Naive thymus-derived CD8-positive, alpha-beta T cell (primary cell): ENCODE measurements at regions not wholly inside any gene's neighbourhood (a gene's known extent, or its start where the extent isn't known, plus 50 kb on each side); places are given as distances from the start of the nearest gene placed in this dataset.
A peak's percentile ranks its signal among the peaks of the same experiment; 100 is the strongest.

Experiments used
- ATAC-seq, 2 donors: fragments of 150-1000 bp; cut with Tn5 transposase in 1 of 2; sonication (Bioruptor Pico), chemical (Tn5 transposase) in 1 of 2; 1 replicate in 1 of 2; 2 replicates in 1 of 2; pipeline ENCODE4 v1.10.0; 2021; ENCODE audit warnings: mild to moderate bottlenecking in 2 of 2, moderate library complexity in 2 of 2
- POLR2A ChIA-PET: fragments of 350-600 bp; sonication (Branson Sonifier 250); formaldehyde crosslinking; loops from one replicate; lab custom pipeline; 2021; ENCODE audit warnings: antibody characterized with exemption; lab: Charles Lee
- DNase-seq, 10 donors: peaks; one replicate each; pipeline versions ENCODE4 v3.0.0 to v3.0.0-alpha.2; 2020 to 2022
- H3K27ac Mint-ChIP-seq, 10 donors: one replicate each; pipeline ENCODE4 v1.8.0; 2020 to 2022; ENCODE audit warnings: mild to moderate bottlenecking in 10 of 10, mixed read lengths in 10 of 10, moderate library complexity in 4 of 10, inconsistent platforms in 1 of 10
- H3K27me3 Mint-ChIP-seq, 5 donors: one replicate each; pipeline ENCODE4 v1.8.0; 2021 to 2022; ENCODE audit warnings: mixed read lengths in 5 of 5
- H3K36me3 Mint-ChIP-seq, 3 donors: one replicate each; pipeline ENCODE4 v1.8.0; 2020 to 2022; ENCODE audit warnings: mixed read lengths in 3 of 3, mild to moderate bottlenecking in 2 of 3, inconsistent platforms in 1 of 3
- H3K4me1 Mint-ChIP-seq, 4 donors: one replicate each; pipeline ENCODE4 v1.8.0; 2021 to 2022; ENCODE audit warnings: mixed read lengths in 4 of 4
- H3K4me3 Mint-ChIP-seq, 10 donors: one replicate each; pipeline ENCODE4 v1.8.0; 2020 to 2022; ENCODE audit warnings: mild to moderate bottlenecking in 10 of 10, mixed read lengths in 10 of 10, moderate library complexity in 6 of 10, inconsistent platforms in 1 of 10
- H3K9me3 Mint-ChIP-seq, 9 donors: one replicate each; pipeline ENCODE4 v1.8.0; 2020 to 2022; ENCODE audit warnings: mixed read lengths in 9 of 9, mild to moderate bottlenecking in 3 of 9, inconsistent platforms in 1 of 9, moderate library complexity in 1 of 9

DNA sequence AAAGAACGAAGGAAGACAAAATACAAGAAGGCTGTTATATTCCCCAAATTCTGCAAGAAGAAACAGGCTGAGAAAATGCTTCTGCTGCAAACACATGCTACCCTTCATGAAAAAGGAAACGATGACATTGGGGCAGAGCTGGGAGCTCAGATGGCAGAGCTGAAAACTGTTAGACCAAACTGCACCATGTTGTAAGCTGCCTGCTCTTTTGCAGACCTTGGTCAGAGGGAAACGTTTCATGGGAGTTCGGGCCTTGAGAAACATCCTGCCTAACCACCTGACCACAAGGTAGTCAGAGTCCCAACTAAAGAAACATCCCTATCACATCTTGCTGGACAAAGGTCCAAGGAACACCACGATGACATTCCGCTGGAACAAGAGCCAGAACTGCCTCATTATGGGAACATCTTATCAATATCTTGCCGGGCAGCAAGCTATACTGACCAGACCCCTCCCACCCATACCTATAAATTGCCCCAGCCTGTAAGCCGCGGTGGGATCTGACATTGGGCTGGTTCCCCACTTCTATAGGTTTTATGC is 110.7 kb upstream of the CTSC start:
- H3K27ac Mint-ChIP-seq: no peak overlapping the region
- peaks cover 0 to 4% (median 0%) of the 10 kb centered on the region in 4 donors for H3K4me1 Mint-ChIP-seq
- DNase-seq (no peak), ATAC-seq (no peak)
- no peak overlapping the region for H3K4me3 Mint-ChIP-seq
- H3K9me3 Mint-ChIP-seq: peaks cover 0 to 4% (median 0%) of the 10 kb centered on the region in 9 donors
- POLR2A ChIA-PET: interaction anchor here (0.7 kb wide), 1 partner anchor 284 kb away, joined by 3 read pairs; no protein-coding TSS in a partner anchor
- peaks cover 0 to 5% (median 0%) of the 10 kb centered on the region in 3 donors for H3K36me3 Mint-ChIP-seq
- peaks cover 0 to 3% (median 0%) of the 10 kb centered on the region in 5 donors for H3K27me3 Mint-ChIP-seq

GRCh38 chr11:88447281-88447680 is 109.7 kb upstream of the CTSC start:
- H3K27ac Mint-ChIP-seq: no peak overlapping the region
- peaks cover 0 to 4% (median 0%) of the 10 kb centered on the region in 4 donors for H3K4me1 Mint-ChIP-seq
- peaks cover 0 to 5% (median 0%) of the 10 kb centered on the region in 3 donors for H3K36me3 Mint-ChIP-seq
- DNase-seq: no peak
- ATAC-seq: no peak
- no peak overlapping the region for H3K4me3 Mint-ChIP-seq
- POLR2A ChIA-PET: no interaction called here
- H3K9me3 Mint-ChIP-seq: peaks cover 0 to 4% (median 0%) of the 10 kb centered on the region in 9 donors
- H3K27me3 Mint-ChIP-seq: peaks cover 0 to 3% (median 0%) of the 10 kb centered on the region in 5 donors

- Mint-ChIP-seq H3K4me1 (no peaks in the 10 kb centered on the region), H3K9me3 (peaks cover 0 to 9% (median 0%) of the 10 kb centered on the region in 9 donors), H3K27ac (no peak overlapping the region), H3K36me3 (no peaks in the 10 kb centered on the region), H3K27me3 (no peaks in the 10 kb centered on the region), H3K4me3 (no peak overlapping the region)
- ATAC-seq (no peak), DNase-seq (no peak)
- POLR2A ChIA-PET: no interaction called here
These were observed 101.8 kb upstream of the CTSC start for GRCh38 chr11:88439356-88439755.

DNA sequence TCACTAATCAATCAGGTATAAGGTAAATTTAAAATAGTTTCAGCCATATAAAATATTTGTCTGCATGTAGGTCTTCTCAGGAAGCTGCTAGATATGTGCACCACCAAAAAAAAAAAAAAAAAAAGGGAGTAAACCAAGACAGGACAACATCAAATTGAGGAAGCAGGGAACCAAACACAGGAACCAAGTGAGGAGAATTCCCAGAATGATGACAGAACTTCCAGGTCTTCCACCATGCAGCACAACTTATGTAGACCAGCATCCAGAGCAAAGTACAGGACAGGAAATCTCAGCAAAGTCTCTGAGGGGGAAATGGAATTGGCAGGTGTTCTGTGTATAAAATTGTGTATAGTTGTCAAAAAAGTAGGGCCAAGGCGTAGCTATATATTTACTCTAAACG is 101.2 kb upstream of the CTSC start:
- Mint-ChIP-seq H3K36me3 (no peaks in the 10 kb centered on the region), H3K4me1 (no peaks in the 10 kb centered on the region), H3K9me3 (peaks cover 0 to 9% (median 0%) of the 10 kb centered on the region in 9 donors), H3K27me3 (no peaks in the 10 kb centered on the region), H3K27ac (no peak overlapping the region), H3K4me3 (no peak overlapping the region)
- ATAC-seq: no peak
- POLR2A ChIA-PET: interaction anchor here (0.7 kb wide), 1 partner anchor 372 kb away, joined by 3 read pairs; no protein-coding TSS in a partner anchor
- DNase-seq: no peak

DNA sequence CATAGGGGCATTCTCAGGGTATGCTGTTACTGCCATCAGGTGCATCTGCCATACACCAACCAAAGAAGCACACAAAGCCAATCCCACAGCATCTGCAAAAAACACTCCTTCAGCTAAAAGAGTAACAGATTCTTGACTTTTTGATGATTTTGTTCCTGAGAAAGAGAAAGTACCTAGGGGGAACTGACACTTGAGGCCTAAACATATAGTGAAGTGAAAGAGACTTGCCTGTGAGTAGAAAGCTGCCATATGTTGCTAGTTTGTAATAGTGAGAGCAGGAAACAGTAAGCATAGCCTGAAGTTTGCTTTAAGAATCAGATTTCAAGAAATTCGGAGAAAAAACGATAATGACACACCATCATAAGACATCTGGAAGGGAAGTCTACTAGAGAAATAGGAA is 97.9 kb upstream of the CTSC start:
- H3K27me3 Mint-ChIP-seq: no peaks in the 10 kb centered on the region
- no peaks in the 10 kb centered on the region for H3K36me3 Mint-ChIP-seq
- POLR2A ChIA-PET: no interaction called here
- no peak overlapping the region for H3K27ac Mint-ChIP-seq
- ATAC-seq (no peak), DNase-seq (no peak)
- H3K9me3 Mint-ChIP-seq: peaks cover 0 to 9% (median 0%) of the 10 kb centered on the region in 9 donors
- H3K4me1 Mint-ChIP-seq: peaks cover 0 to 4% (median 0%) of the 10 kb centered on the region in 4 donors
- no peak overlapping the region for H3K4me3 Mint-ChIP-seq

DNA sequence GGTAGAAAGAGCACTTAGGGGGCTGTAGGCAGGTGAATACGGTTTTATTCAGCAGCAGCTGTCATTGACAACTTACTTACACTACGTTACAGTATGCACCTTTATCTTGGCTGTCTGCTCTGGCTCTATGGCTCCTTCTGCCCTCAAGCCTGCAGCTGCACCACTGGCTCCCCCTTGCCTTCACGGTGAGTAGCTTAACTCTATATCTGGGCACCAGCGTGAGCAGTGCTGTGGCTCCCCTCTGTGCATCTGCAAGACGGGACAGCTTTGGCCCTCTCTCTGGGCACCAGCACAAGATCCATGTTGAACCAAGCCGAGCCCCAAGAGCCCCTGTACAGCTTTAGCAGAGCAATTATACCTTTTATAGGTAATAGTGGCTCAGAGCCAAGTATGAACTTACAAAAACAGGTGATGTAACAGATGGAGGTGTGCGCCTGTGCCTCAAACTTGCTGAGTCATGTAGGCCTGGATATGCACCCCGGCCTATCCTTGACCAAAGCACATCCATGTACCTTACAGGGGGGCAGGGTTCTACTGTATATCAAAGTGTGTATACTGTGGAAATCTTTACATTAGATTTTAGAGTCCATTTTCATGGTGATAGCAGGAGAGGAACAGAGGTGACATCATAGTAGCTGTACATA is 96.9 kb upstream of the CTSC start:
- H3K36me3 Mint-ChIP-seq: no peaks in the 10 kb centered on the region
- ATAC-seq (no peak), DNase-seq (no peak)
- peaks cover 0 to 9% (median 0%) of the 10 kb centered on the region in 9 donors for H3K9me3 Mint-ChIP-seq
- H3K27me3 Mint-ChIP-seq: no peaks in the 10 kb centered on the region
- H3K27ac Mint-ChIP-seq: peak overlapping the region in 1 of 10 donors; percentile 25
- peaks cover 0 to 4% (median 0%) of the 10 kb centered on the region in 4 donors for H3K4me1 Mint-ChIP-seq
- POLR2A ChIA-PET: no interaction called here
- H3K4me3 Mint-ChIP-seq: no peak overlapping the region

DNA sequence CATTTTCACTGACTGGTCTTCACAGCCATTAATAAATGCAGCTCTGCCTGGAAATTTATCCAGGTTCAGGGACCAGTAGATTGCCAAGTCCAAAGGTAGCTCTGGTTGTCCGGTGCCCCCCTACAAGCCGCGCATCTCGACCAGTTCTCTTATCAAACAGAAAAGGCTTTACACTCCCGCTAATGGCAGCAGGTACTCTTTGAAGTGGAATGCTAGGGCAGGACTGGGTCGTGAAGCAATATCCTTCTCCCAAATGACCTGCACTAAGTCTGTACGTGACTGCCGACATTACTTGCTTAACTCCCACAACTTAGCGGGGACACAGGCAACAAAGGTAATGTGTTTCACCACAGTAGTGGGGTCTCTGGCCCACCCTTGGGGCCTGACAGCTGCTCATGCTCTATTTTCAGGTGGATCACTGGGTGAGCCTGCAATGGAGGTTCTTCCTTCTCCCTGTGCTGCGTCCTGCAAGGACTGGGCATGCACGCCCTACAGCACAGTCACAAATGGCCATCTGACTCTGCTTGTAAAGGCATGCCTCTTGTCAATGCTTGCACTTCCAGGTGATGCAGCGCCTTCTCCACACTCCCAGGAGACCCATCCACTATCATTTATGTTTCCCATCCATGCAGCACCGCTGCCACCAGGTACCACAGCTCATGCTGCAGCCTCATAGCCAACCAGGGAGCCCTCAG is 96.1 kb upstream of the CTSC start:
- DNase-seq: no peak
- Mint-ChIP-seq H3K9me3 (peaks cover 0 to 9% (median 0%) of the 10 kb centered on the region in 9 donors), H3K27ac (no peak overlapping the region), H3K36me3 (no peaks in the 10 kb centered on the region), H3K4me3 (no peak overlapping the region), H3K27me3 (no peaks in the 10 kb centered on the region), H3K4me1 (peaks cover 0 to 4% (median 0%) of the 10 kb centered on the region in 4 donors)
- POLR2A ChIA-PET: no interaction called here
- no peak for ATAC-seq

DNA sequence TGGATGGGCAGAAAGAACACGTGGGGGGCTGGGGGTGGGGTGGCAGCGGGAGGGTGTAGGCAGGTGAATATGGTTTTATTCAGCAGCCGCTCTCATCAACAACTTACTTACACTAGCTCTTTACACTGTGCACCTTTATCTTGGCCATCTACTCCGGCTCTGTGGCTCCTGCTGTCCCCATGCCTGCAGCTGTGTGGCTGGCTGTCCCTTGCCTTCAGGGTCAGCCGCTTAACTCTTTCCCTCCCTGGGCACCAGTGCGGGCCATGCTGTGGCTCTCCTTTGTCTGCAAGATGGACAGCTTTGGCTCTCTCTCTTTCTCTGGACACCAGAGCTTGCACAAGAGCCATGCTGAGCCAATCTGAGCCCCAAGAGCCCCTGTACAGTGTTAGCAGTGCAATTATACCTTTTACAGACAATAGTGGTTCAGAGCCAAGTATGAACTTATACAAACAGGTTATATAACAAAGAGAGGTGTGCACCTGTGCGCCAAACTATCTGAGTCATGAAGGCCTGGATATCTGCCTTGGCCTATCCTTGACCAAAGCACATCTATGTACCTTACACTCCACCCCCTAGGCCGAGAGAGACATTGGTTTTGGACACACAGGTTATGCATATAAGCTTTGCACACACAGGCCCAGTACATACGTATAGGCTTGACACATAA is 94.3 kb upstream of the CTSC start:
- POLR2A ChIA-PET: no interaction called here
- Mint-ChIP-seq H3K27ac (no peak overlapping the region), H3K4me1 (peaks cover 0 to 4% (median 0%) of the 10 kb centered on the region in 4 donors), H3K36me3 (no peaks in the 10 kb centered on the region), H3K27me3 (no peaks in the 10 kb centered on the region), H3K4me3 (no peak overlapping the region), H3K9me3 (peaks cover 0 to 4% (median 0%) of the 10 kb centered on the region in 9 donors)
- no peak for DNase-seq
- no peak for ATAC-seq

- ATAC-seq (no peak), DNase-seq (no peak)
- POLR2A ChIA-PET: no interaction called here
- Mint-ChIP-seq H3K36me3 (no peaks in the 10 kb centered on the region), H3K4me3 (no peak overlapping the region), H3K27ac (no peak overlapping the region), H3K27me3 (no peaks in the 10 kb centered on the region), H3K9me3 (peaks cover 0 to 1% (median 0%) of the 10 kb centered on the region in 9 donors), H3K4me1 (peaks cover 4 to 11% (median 7%) of the 10 kb centered on the region in 4 donors)
These were observed 91.4 kb upstream of the CTSC start for GRCh38 chr11:88428959-88429358.

GRCh38 chr11:88427719-88428118 is 90.2 kb upstream of the CTSC start:
- ATAC-seq: no peak

DNA sequence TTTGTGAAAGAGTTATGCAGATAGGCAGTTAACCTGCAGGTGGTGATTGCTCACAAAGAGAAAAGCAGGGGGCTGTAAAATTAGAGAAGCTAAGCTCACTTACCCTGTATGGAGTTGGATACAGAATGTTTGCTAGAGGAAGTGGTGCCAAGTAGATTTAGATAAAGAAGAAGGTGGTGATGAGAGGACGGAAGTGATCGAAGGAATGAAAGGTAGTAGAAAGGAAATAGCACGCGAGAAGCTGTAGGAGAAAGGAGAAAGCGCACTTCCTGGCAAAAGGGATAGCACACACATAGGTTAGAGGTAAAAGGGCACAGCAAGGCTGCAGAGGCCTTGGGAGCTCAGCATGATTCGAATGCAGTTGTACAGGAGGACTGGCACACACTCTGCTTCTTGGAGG is 87.3 kb upstream of the CTSC start:
- H3K27me3 Mint-ChIP-seq: no peaks in the 10 kb centered on the region
- peak overlapping the region in 1 of 10 donors; percentile 28 for H3K27ac Mint-ChIP-seq
- no peaks in the 10 kb centered on the region for H3K36me3 Mint-ChIP-seq
- H3K4me1 Mint-ChIP-seq: peaks cover 12 to 35% (median 25%) of the 10 kb centered on the region in 4 donors
- DNase-seq (no peak), ATAC-seq (no peak)
- H3K4me3 Mint-ChIP-seq: peak overlapping the region in 1 of 10 donors; percentile 0
- no peaks in the 10 kb centered on the region for H3K9me3 Mint-ChIP-seq
- POLR2A ChIA-PET: interaction anchor here (0.8 kb wide), 1 partner anchor 10 kb away, joined by 3 read pairs; no protein-coding TSS in a partner anchor

More at GRCh38 chr11:88427719-88428118, 90.2 kb upstream of the CTSC start:
- Mint-ChIP-seq H3K4me3 (no peak overlapping the region), H3K27ac (no peak overlapping the region), H3K9me3 (peaks cover 0 to 1% (median 0%) of the 10 kb centered on the region in 9 donors), H3K27me3 (no peaks in the 10 kb centered on the region), H3K36me3 (no peaks in the 10 kb centered on the region), H3K4me1 (peaks cover 4 to 12% (median 8%) of the 10 kb centered on the region in 4 donors)
- DNase-seq: no peak
- POLR2A ChIA-PET: no interaction called here

- H3K27ac Mint-ChIP-seq: peak overlapping the region in 4 of 10 donors; percentile 1 to 80 (median 50)
- no peaks in the 10 kb centered on the region for H3K27me3 Mint-ChIP-seq
- DNase-seq (peak in 2 of 10 donors; percentile 8 to 15), ATAC-seq (no peak)
- peaks cover 16 to 40% (median 29%) of the 10 kb centered on the region in 4 donors for H3K4me1 Mint-ChIP-seq
- H3K36me3 Mint-ChIP-seq: no peaks in the 10 kb centered on the region
- POLR2A ChIA-PET: no interaction called here
- H3K4me3 Mint-ChIP-seq: peak overlapping the region in 3 of 10 donors; percentile 16 to 30 (median 16)
- no peaks in the 10 kb centered on the region for H3K9me3 Mint-ChIP-seq
These were observed 84.0 kb upstream of the CTSC start for GRCh38 chr11:88421530-88421929.
